K562 (cell line): ENCODE measurements at regions not wholly inside any gene's neighbourhood (a gene's known extent, or its start where the extent isn't known, plus 50 kb on each side); places are given as distances from the start of the nearest gene placed in this dataset.

Source experiments
- BRCA1 ChIP-seq, 2 experiments: fragments of 450-650 bp in 1 of 2; sonication (generic) in 1 of 2; formaldehyde crosslinking in 1 of 2; IDR thresholded peaks; 2 replicates each; pipeline versions ENCODE4 v1.5.0 to v1.6.1; 2017 to 2020; ENCODE audit warnings: mild to moderate bottlenecking in 1 of 2, missing genetic modification reagents in 1 of 2
- CREB1 ChIP-seq, 2 experiments: sonication (generic) in 1 of 2; formaldehyde crosslinking in 1 of 2; IDR thresholded peaks; 2 replicates each; pipeline versions ENCODE4 v1.6.1 to v1.8.0; 2012 to 2022; ENCODE audit warnings: inconsistent platforms in 1 of 2, mild to moderate bottlenecking in 1 of 2, missing genetic modification reagents in 1 of 2, moderate library complexity in 1 of 2
- CTCF ChIP-seq, 3 experiments: IDR thresholded peaks in 2 of 3; conservative IDR thresholded peaks in 1 of 3; 2 replicates each; pipeline ENCODE4 v1.5.1; 2011 to 2012; ENCODE audit warnings: low read length in 3 of 3, mild to moderate bottlenecking in 3 of 3, control low read depth in 2 of 3, improper control_type of control experiment in 1 of 3, inconsistent platforms in 1 of 3, low read depth in 1 of 3, mixed read lengths in 1 of 3, moderate library complexity in 1 of 3; ENCODE audit not compliant: insufficient read depth in 2 of 3
- EP300 ChIP-seq: IDR thresholded peaks from 2 replicates; pipeline ENCODE4 v1.6.1; 2012; ENCODE audit warnings: low read length, improper control_type of control experiment
- MAFF ChIP-seq: IDR thresholded peaks from 2 replicates; pipeline ENCODE4 v1.6.1; 2012; ENCODE audit warnings: low read length, improper control_type of control experiment
- NR2F6 ChIP-seq: fragments of 450-650 bp; formaldehyde crosslinking; IDR thresholded peaks from 2 replicates; pipeline ENCODE4 v1.4.0; 2020; ENCODE audit warnings: mild to moderate bottlenecking
- THAP7 ChIP-seq: fragments of 250-450 bp; sonication (Bioruptor Pico); IDR thresholded peaks from 2 replicates; pipeline ENCODE4 v1.5.0; 2021
- USF2 ChIP-seq: sonication (generic); formaldehyde crosslinking; IDR thresholded peaks from 2 replicates; pipeline ENCODE4 v1.5.0; 2020; ENCODE audit warnings: missing genetic modification reagents
- ZBTB33 ChIP-seq: sonication (generic); formaldehyde crosslinking; IDR thresholded peaks from 2 replicates; pipeline ENCODE4 v1.8.1; 2023; ENCODE audit warnings: mild to moderate bottlenecking, missing genetic modification reagents

- TF ChIP-seq BRCA1 (IDR thresholded peaks at IDR 0.05) (no peak), BRCA1 (CRISPR knock-in tag; IDR thresholded peaks at IDR 0.05) (no peak), ZBTB33 (CRISPR knock-in tag) (no peak), EP300 (no peak), NR2F6 (CRISPR knock-in tag) (no peak), THAP7 (CRISPR knock-in tag) (no peak), CTCF (IDR thresholded peaks at IDR 0.05 in 2 of 3, conservative IDR thresholded peaks at IDR 0.05 in 1 of 3; ENCODE audit: insufficient read depth in 2 of 3, low read depth in 1 of 3, low read length in 3 of 3) (no peak), MAFF (no peak), CREB1 (IDR thresholded peaks at IDR 0.05) (no peak), CREB1 (CRISPR knock-in tag; IDR thresholded peaks at IDR 0.05) (no peak), USF2 (no peak)
Measured at GRCh38 chr10:18767981-18768380, 108.8 kb downstream of the ARL5B start.
